Mucosa of descending colon (tissue), 3 donors: ENCODE measurements at regions not wholly inside any gene's neighbourhood (a gene's known extent, or its start where the extent isn't known, plus 50 kb on each side); places are given as distances from the start of the nearest gene placed in this dataset.

Experiments
- ATAC-seq: fragments of 200-7000 bp; cut with Tn5 transposase; one replicate; pipeline ENCODE4 v1.9.1; 2020; ENCODE audit warnings: mild to moderate bottlenecking, moderate library complexity
- DNase-seq, 3 donors: peaks; one replicate each; pipeline ENCODE4 v3.0.0-alpha.2; 2020
- H3K36me3 ChIP-seq: fragments of 200-600 bp; one replicate; pipeline ENCODE4 v1.8.0; 2021; ENCODE audit warnings: low read depth, mild to moderate bottlenecking
- H3K4me1 ChIP-seq: fragments of 200-600 bp; one replicate; pipeline ENCODE4 v1.8.0; 2021; ENCODE audit warnings: low read depth, mild to moderate bottlenecking
- H3K4me3 ChIP-seq: fragments of 200-600 bp; one replicate; pipeline ENCODE4 v1.8.0; 2021; ENCODE audit warnings: mild to moderate bottlenecking
- H3K9me3 ChIP-seq: fragments of 200-600 bp; one replicate; pipeline ENCODE4 v1.8.0; 2021; ENCODE audit warnings: mild to moderate bottlenecking
- intact Hi-C, 2 donors: fragments of 100-400 bp; cut with DNase I in 1 of 2; cut with micrococcal nuclease in 1 of 2; formaldehyde crosslinking; loops; one replicate each; pipeline versions ENCODE4 v1.11.0 to v1.11.1; 2022; cut with DNase I, micrococcal nuclease
- TF ChIP-seq, protein P1 (sequence below): fragments of 200-600 bp; IDR thresholded peaks from one replicate; pipeline ENCODE4 v1.8.0; 2022; ENCODE audit warnings: antibody characterized with exemption, mild to moderate bottlenecking
- donor health status: DM: no; HTN: no; CAD: no; lungs with moderate emphysema.
- donor health status: DM: no; HTN: no; CAD: no.
- donor health status: DM: no; HTN: yes; CAD: no.

GRCh38 chr11:29405305-29405704 is 611.5 kb downstream of the KCNA4 start:
- TF ChIP-seq, protein P1, sequence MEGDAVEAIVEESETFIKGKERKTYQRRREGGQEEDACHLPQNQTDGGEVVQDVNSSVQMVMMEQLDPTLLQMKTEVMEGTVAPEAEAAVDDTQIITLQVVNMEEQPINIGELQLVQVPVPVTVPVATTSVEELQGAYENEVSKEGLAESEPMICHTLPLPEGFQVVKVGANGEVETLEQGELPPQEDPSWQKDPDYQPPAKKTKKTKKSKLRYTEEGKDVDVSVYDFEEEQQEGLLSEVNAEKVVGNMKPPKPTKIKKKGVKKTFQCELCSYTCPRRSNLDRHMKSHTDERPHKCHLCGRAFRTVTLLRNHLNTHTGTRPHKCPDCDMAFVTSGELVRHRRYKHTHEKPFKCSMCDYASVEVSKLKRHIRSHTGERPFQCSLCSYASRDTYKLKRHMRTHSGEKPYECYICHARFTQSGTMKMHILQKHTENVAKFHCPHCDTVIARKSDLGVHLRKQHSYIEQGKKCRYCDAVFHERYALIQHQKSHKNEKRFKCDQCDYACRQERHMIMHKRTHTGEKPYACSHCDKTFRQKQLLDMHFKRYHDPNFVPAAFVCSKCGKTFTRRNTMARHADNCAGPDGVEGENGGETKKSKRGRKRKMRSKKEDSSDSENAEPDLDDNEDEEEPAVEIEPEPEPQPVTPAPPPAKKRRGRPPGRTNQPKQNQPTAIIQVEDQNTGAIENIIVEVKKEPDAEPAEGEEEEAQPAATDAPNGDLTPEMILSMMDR = no peak
- ATAC-seq = no peak
- no peaks in the 10 kb centered on the region for H3K4me1 ChIP-seq
- H3K36me3 ChIP-seq = no peaks in the 10 kb centered on the region
- no peak overlapping the region for H3K4me3 ChIP-seq
- no peak for DNase-seq
- intact Hi-C loops = no loop called here
- peaks cover 3% of the 10 kb centered on the region for H3K9me3 ChIP-seq

DNA sequence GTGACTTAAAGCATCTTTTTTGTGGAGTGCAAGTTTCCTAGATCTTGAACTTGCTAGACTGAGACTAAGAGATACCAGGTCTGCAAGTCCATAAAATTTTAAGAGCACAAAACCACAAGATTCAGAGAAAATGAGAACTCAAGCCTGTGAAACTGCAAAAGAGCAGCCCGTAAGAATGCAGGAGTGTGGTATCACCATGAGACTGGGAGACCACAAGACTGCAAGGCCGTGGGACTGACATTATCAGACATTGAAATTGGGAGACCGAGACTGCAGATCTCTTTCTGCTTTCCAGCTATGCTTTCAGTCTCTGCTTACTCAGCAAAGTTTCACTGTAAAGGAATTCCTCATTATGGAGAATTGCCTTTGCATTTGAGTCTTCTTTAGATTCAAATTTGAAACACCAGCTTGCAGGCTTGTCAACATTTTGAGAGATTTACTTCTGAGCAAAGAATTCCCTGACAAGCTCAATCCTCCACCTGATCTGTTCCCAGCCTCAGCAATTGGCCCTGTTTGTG is 621.2 kb downstream of the KCNA4 start:
- H3K36me3 ChIP-seq = no peaks in the 10 kb centered on the region
- intact Hi-C loops = no loop called here
- no peaks in the 10 kb centered on the region for H3K4me1 ChIP-seq
- peaks cover 11% of the 10 kb centered on the region for H3K9me3 ChIP-seq
- DNase-seq = no peak
- H3K4me3 ChIP-seq = no peak overlapping the region
- no peak for ATAC-seq
- TF ChIP-seq, protein P1 = no peak

DNA sequence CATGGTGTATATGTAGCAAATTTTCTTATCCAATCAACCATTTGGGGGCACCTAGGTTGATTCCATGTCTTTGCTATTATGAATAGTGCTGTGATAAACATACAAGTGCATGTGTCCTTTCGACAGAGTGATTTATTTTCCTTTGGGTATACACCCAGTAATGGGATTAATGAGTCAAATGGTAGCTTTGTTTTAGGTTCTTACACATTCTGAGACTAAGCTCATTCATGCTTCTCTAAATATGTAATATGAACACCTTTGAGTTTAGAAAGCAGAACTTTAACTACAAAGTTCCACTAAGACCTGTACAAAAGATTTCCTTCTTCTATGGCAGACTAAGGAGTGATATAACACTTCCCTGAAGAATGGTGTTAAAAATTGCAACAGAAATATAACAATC is 627.0 kb downstream of the KCNA4 start:
- TF ChIP-seq, protein P1 = no peak
- no peak for ATAC-seq
- H3K4me3 ChIP-seq = no peak overlapping the region
- intact Hi-C loops = no loop called here
- no peaks in the 10 kb centered on the region for H3K4me1 ChIP-seq
- no peaks in the 10 kb centered on the region for H3K36me3 ChIP-seq
- peaks cover 8% of the 10 kb centered on the region for H3K9me3 ChIP-seq
- DNase-seq = no peak

- H3K9me3 ChIP-seq = peaks cover 20% of the 10 kb centered on the region
- DNase-seq (no peak), ATAC-seq (no peak)
- no peak overlapping the region for H3K4me3 ChIP-seq
- H3K36me3 ChIP-seq = no peaks in the 10 kb centered on the region
- intact Hi-C loops = no loop called here
- no peaks in the 10 kb centered on the region for H3K4me1 ChIP-seq
- TF ChIP-seq, protein P1 = no peak
Measured at GRCh38 chr11:29373725-29374124, 643.1 kb downstream of the KCNA4 start.

DNA sequence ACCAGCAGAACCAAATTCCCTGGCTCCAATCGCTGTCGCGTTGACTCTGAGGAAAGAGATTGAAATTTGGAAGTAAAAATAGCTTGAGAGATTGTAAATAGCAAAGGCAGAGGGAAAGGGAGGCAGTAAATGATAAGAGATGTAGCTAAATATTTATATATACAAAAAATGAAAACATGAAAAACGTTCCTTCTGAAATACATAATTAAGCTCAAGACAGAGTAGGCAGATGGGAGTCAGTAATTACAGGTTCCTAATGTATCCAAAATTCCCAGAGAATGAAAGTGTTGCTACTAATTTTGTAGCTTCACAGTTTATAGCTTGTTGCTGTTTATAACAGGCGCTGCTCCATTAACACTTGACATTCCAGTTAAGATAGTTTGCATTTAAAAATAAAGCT is 648.7 kb downstream of the KCNA4 start:
- intact Hi-C loops = no loop called here
- DNase-seq = no peak
- Histone ChIP-seq H3K4me3 (no peak overlapping the region), H3K4me1 (no peaks in the 10 kb centered on the region), H3K9me3 (peaks cover 2% of the 10 kb centered on the region), H3K36me3 (no peaks in the 10 kb centered on the region)
- TF ChIP-seq, protein P1 = no peak
- ATAC-seq = no peak

- no peaks in the 10 kb centered on the region for H3K4me1 ChIP-seq
- DNase-seq (no peak), ATAC-seq (no peak)
- TF ChIP-seq, protein P1 = no peak
- H3K4me3 ChIP-seq = no peak overlapping the region
- no peaks in the 10 kb centered on the region for H3K36me3 ChIP-seq
- intact Hi-C loops = no loop called here
- H3K9me3 ChIP-seq = no peaks in the 10 kb centered on the region
Measured at GRCh38 chr11:29364006-29364405, 652.8 kb downstream of the KCNA4 start.
